Keratinocyte (primary cell): ENCODE measurements at regions not wholly inside any gene's neighbourhood (a gene's known extent, or its start where the extent isn't known, plus 50 kb on each side); places are given as distances from the start of the nearest gene placed in this dataset.

Experiments
- CTCF ChIP-seq, 3 experiments: IDR thresholded peaks in 1 of 3; conservative IDR thresholded peaks in 1 of 3; optimal IDR thresholded peaks in 1 of 3; 2 replicates in 2 of 3; 3 replicates in 1 of 3; pipeline versions ENCODE3 to v1.5.1; 2011; ENCODE audit warnings: low read length in 3 of 3, mild to moderate bottlenecking in 3 of 3, moderate library complexity in 2 of 3, control low read depth in 1 of 3, inconsistent platforms in 1 of 3; ENCODE audit not compliant: insufficient read depth in 2 of 3; ENCODE audit errors: extremely low read depth in 1 of 3
- EZH2 ChIP-seq: IDR thresholded peaks from one replicate; pipeline ENCODE4 v1.6.1; 2012; ENCODE audit warnings: inconsistent platforms, mild to moderate bottlenecking, low read length, moderate library complexity

- no peak for TF ChIP-seq CTCF (optimal IDR thresholded peaks at IDR 0.05 in 1 of 3, IDR thresholded peaks at IDR 0.05 in 1 of 3, conservative IDR thresholded peaks at IDR 0.05 in 1 of 3; ENCODE audit: extremely low read depth in 1 of 3, insufficient read depth in 2 of 3, low read length in 3 of 3)
- TF ChIP-seq EZH2, result no peak
Measured at GRCh38 chr18:4636967-4637366, 181.9 kb upstream of the DLGAP1 start.
